M059J (cell line): ENCODE measurements at regions not wholly inside any gene's neighbourhood (a gene's known extent, or its start where the extent isn't known, plus 50 kb on each side); places are given as distances from the start of the nearest gene placed in this dataset.

Source experiments
- DNase-seq: peaks from one replicate; pipeline ENCODE4 v3.0.0-alpha.2; 2012; ENCODE audit warnings: low read depth

GRCh38 chr2:146317959-146318358 is 1526.9 kb upstream of the ACVR2A start:
- DNase-seq: peak; percentile 20

GRCh38 chr2:146312899-146313298 is 1531.9 kb upstream of the ACVR2A start:
- DNase-seq: peak; percentile 8

- DNase-seq: no peak
These were observed 1539.7 kb upstream of the ACVR2A start for GRCh38 chr2:146305164-146305563.

GRCh38 chr2:146301287-146301686 is 1543.5 kb upstream of the ACVR2A start:
- no peak for DNase-seq

GRCh38 chr2:146295080-146295670 is 1549.7 kb upstream of the ACVR2A start:
- peak; percentile 3 for DNase-seq

- no peak for DNase-seq
These were observed 1557.5 kb upstream of the ACVR2A start for GRCh38 chr2:146287281-146287680.

GRCh38 chr2:146278881-146279280 is 1565.9 kb upstream of the ACVR2A start:
- no peak for DNase-seq

- no peak for DNase-seq
These were observed 1573.5 kb upstream of the ACVR2A start for GRCh38 chr2:146271131-146271831.

GRCh38 chr2:146270618-146271017 is 1574.2 kb upstream of the ACVR2A start:
- DNase-seq: no peak

GRCh38 chr2:146267093-146267492 is 1577.7 kb upstream of the ACVR2A start:
- no peak for DNase-seq

- no peak for DNase-seq
These were observed 1579.2 kb upstream of the ACVR2A start for GRCh38 chr2:146265656-146266055.

- DNase-seq: no peak
These were observed 1582.2 kb upstream of the ACVR2A start for GRCh38 chr2:146262606-146263005.

GRCh38 chr2:146260551-146260950 is 1584.3 kb upstream of the ACVR2A start:
- DNase-seq: no peak

- no peak for DNase-seq
These were observed 1585.0 kb upstream of the ACVR2A start for GRCh38 chr2:146259816-146260215.

- no peak for DNase-seq
These were observed 1586.8 kb upstream of the ACVR2A start for GRCh38 chr2:146258071-146258470.

GRCh38 chr2:146252119-146252518 is 1592.7 kb upstream of the ACVR2A start:
- no peak for DNase-seq

- DNase-seq: no peak
These were observed 1593.5 kb upstream of the ACVR2A start for GRCh38 chr2:146251328-146251727.

- DNase-seq: no peak
These were observed 1597.9 kb upstream of the ACVR2A start for GRCh38 chr2:146246736-146247523.

GRCh38 chr2:146246002-146246735 is 1598.7 kb upstream of the ACVR2A start:
- DNase-seq: peak; percentile 1

- no peak for DNase-seq
These were observed 1600.0 kb upstream of the ACVR2A start for GRCh38 chr2:146244830-146245229.

GRCh38 chr2:146244131-146244530 is 1600.7 kb upstream of the ACVR2A start:
- no peak for DNase-seq

GRCh38 chr2:146241023-146241422 is 1603.8 kb upstream of the ACVR2A start:
- DNase-seq: no peak
